HFF-Myc (cell line): ENCODE measurements at regions not wholly inside any gene's neighbourhood (a gene's known extent, or its start where the extent isn't known, plus 50 kb on each side); places are given as distances from the start of the nearest gene placed in this dataset.
"Not testable (repeated sequence)": the region's sequence is repeated elsewhere in the genome, so short reads cannot be mapped to it uniquely, and the experiment has no call there.

ENCODE experiments used
- DNase-seq: peaks from one replicate; pipeline ENCODE4 v3.0.0-alpha.2; 2011; ENCODE audit warnings: low read depth; ENCODE audit errors: extremely low read depth
- H3K4me3 ChIP-seq: replicated peaks from 2 replicates; pipeline ENCODE4 v1.5.1; 2011; ENCODE audit warnings: low read depth, mild to moderate bottlenecking, control low read depth, low read length
- CTCF ChIP-seq: IDR thresholded peaks from 2 replicates; pipeline ENCODE4 v1.5.1; 2012; ENCODE audit warnings: mild to moderate bottlenecking, low read depth, low read length, control low read depth; ENCODE audit errors: missing control alignments

GRCh38 chr5:72705178-72705577 lies 111.3 kb upstream of the TNPO1 start:
- no peak for DNase-seq
- TF ChIP-seq CTCF: no peak
- H3K4me3 ChIP-seq: no peak overlapping the region

DNA sequence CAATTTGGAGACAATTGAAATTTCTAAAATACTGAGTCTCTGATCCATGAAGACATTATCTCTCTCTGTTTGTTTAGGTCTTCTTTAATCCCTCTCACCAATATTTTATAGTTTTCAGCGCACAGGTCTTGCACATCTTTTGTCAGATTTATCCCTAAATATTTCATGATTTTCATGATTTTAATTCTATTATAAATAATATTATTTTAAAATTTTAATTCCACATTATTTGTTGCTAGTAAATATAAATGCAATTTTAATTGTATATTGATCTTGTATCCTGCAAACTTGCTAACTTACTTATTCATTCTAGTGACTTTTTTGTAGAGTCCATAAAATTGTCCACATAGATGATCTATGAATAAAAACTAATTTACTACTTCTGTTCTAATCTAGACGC lies 112.6 kb upstream of the TNPO1 start:
- H3K4me3 ChIP-seq: no peak overlapping the region
- TF ChIP-seq CTCF: no peak
- no peak for DNase-seq

- no peak for TF ChIP-seq CTCF
- no peak overlapping the region for H3K4me3 ChIP-seq
- peak; percentile 29 for DNase-seq
These were observed 113.5 kb upstream of the TNPO1 start for GRCh38 chr5:72702881-72703434.

DNA sequence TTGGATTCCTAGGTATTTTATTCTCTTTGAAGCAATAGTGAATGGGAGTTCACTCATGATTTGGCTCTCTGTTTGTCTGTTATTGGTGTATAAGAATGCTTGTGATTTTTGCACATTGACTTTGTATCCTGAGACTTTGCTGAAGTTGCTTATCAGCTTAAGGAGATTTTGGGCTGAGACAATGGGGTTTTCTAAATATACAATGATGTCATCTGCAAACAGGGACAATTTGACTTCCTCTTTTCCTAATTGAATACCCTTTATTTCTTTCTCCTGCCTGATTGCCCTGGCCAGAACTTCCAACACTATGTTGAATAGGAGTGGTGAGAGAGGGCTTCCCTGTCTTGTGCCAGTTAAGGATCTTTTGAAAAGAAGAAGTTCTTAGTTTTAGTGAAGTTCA lies 114.4 kb upstream of the TNPO1 start:
- not testable (repeated sequence) for DNase-seq, H3K4me3 ChIP-seq

GRCh38 chr5:72698481-72698880 lies 118.0 kb upstream of the TNPO1 start:
- no peak overlapping the region for H3K4me3 ChIP-seq
- DNase-seq: no peak
- TF ChIP-seq CTCF: no peak

GRCh38 chr5:72697622-72698021 lies 118.8 kb upstream of the TNPO1 start:
- no peak overlapping the region for H3K4me3 ChIP-seq
- TF ChIP-seq CTCF: no peak
- DNase-seq: no peak

GRCh38 chr5:72695659-72696058 lies 120.8 kb upstream of the TNPO1 start:
- no peak for TF ChIP-seq CTCF
- no peak for DNase-seq
- H3K4me3 ChIP-seq: no peak overlapping the region
